Esophagus muscularis mucosa (tissue), 4 donors: ENCODE measurements at regions not wholly inside any gene's neighbourhood (a gene's known extent, or its start where the extent isn't known, plus 50 kb on each side); places are given as distances from the start of the nearest gene placed in this dataset.

Experiments used
- CTCF ChIP-seq, 3 experiments: fragments of 200-600 bp in 2 of 3; fragments of 450-650 bp in 1 of 3; sonication (generic) in 2 of 3; IDR thresholded peaks; one replicate each; pipeline ENCODE4 v1.5.1; 2017 to 2019; ENCODE audit warnings: antibody characterized with exemption in 3 of 3, mild to moderate bottlenecking in 2 of 3, moderate library complexity in 1 of 3
- EP300 ChIP-seq: sonication (generic); formaldehyde crosslinking; IDR thresholded peaks from one replicate; pipeline ENCODE4 v1.6.1; 2017; ENCODE audit warnings: antibody characterized with exemption
- POLR2AphosphoS5 ChIP-seq, 2 donors: sonication (generic); formaldehyde crosslinking; IDR thresholded peaks; one replicate each; pipeline ENCODE4 v1.6.1; 2017; ENCODE audit warnings: antibody characterized with exemption in 2 of 2

GRCh38 chr12:107152315-107152714 is 59.0 kb upstream of the CRY1 start:
- TF ChIP-seq CTCF (IDR thresholded peaks at IDR 0.05) (no peak), EP300 (no peak), POLR2AphosphoS5 (IDR thresholded peaks at IDR 0.05) (no peak)
